DMS53 treated with DMSO at 0.1 percent for 48 hours (cell line): ENCODE measurements at regions not wholly inside any gene's neighbourhood (a gene's known extent, or its start where the extent isn't known, plus 50 kb on each side); places are given as distances from the start of the nearest gene placed in this dataset.

Experiments
- DNase-seq: peaks from one replicate; lab custom pipeline; 2025; ENCODE audit not compliant: unreplicated experiment; lab: John Stamatoyannopoulos, UW

- no peak for DNase-seq
These were observed 558.6 kb upstream of the MAN1A1 start for GRCh38 chr6:119908157-119908556.

- DNase-seq, result no peak
These were observed 553.1 kb upstream of the MAN1A1 start for GRCh38 chr6:119902681-119903080.

- no peak for DNase-seq
These were observed 547.2 kb upstream of the MAN1A1 start for GRCh38 chr6:119896806-119897205.

GRCh38 chr6:119895626-119896025 is 546.1 kb upstream of the MAN1A1 start:
- DNase-seq, result no peak

- DNase-seq, result peak; percentile 12
These were observed 545.2 kb upstream of the MAN1A1 start for GRCh38 chr6:119894811-119895210.

- no peak for DNase-seq
These were observed 542.1 kb upstream of the MAN1A1 start for GRCh38 chr6:119891644-119892043.

GRCh38 chr6:119891206-119891605 is 541.6 kb upstream of the MAN1A1 start:
- no peak for DNase-seq

- no peak for DNase-seq
These were observed 540.9 kb upstream of the MAN1A1 start for GRCh38 chr6:119890470-119890869.

- DNase-seq, result no peak
These were observed 538.1 kb upstream of the MAN1A1 start for GRCh38 chr6:119887666-119888065.

- DNase-seq, result no peak
These were observed 531.9 kb upstream of the MAN1A1 start for GRCh38 chr6:119881416-119881815.

GRCh38 chr6:119880840-119881239 is 531.3 kb upstream of the MAN1A1 start:
- no peak for DNase-seq

GRCh38 chr6:119879731-119880130 is 530.2 kb upstream of the MAN1A1 start:
- no peak for DNase-seq

- no peak for DNase-seq
These were observed 524.8 kb upstream of the MAN1A1 start for GRCh38 chr6:119874381-119874780.

GRCh38 chr6:119873107-119873506 is 523.5 kb upstream of the MAN1A1 start:
- no peak for DNase-seq

GRCh38 chr6:119871520-119871919 is 522.0 kb upstream of the MAN1A1 start:
- DNase-seq, result no peak

GRCh38 chr6:119865466-119866350 is 516.1 kb upstream of the MAN1A1 start:
- peak; percentile 29 for DNase-seq

GRCh38 chr6:119862719-119863118 is 513.2 kb upstream of the MAN1A1 start:
- no peak for DNase-seq

GRCh38 chr6:119858901-119859300 is 509.3 kb upstream of the MAN1A1 start:
- no peak for DNase-seq

- no peak for DNase-seq
These were observed 506.6 kb upstream of the MAN1A1 start for GRCh38 chr6:119856136-119856535.

- DNase-seq, result no peak
These were observed 499.1 kb upstream of the MAN1A1 start for GRCh38 chr6:119848696-119849095.

GRCh38 chr6:119845161-119845560 is 495.6 kb upstream of the MAN1A1 start:
- DNase-seq, result no peak

- no peak for DNase-seq
These were observed 494.8 kb upstream of the MAN1A1 start for GRCh38 chr6:119844387-119844786.

- DNase-seq, result no peak
These were observed 492.6 kb upstream of the MAN1A1 start for GRCh38 chr6:119842191-119842590.
